Caco-2 (cell line): ENCODE measurements at regions not wholly inside any gene's neighbourhood (a gene's known extent, or its start where the extent isn't known, plus 50 kb on each side); places are given as distances from the start of the nearest gene placed in this dataset.

Experiments
- BruUV-seq: library from RNA; stranded (reverse); fragments of 400-500 nt; replicated peaks from 2 replicates; lab custom pipeline; 2021; lab: Mats Ljungman, UMichigan
- CTCF ChIA-PET: fragments of 300-600 bp; sonication (Branson Sonifier 250); formaldehyde crosslinking; loops from one replicate; lab custom pipeline; 2022; ENCODE audit warnings: antibody characterized with exemption; lab: Charles Lee
- POLR2A ChIA-PET: fragments of 300-600 bp; sonication (Branson Sonifier 250); formaldehyde crosslinking; loops from one replicate; lab custom pipeline; 2022; ENCODE audit warnings: antibody characterized with exemption; lab: Charles Lee
- DNase-seq, 2 experiments: peaks; one replicate each; pipeline versions ENCODE4 v3.0.0 to v3.0.0-alpha.2; 2020 to 2022
- H3K27me3 ChIP-seq: replicated peaks from 2 replicates; pipeline ENCODE4 v1.6.0; 2011; ENCODE audit warnings: low read length; ENCODE audit not compliant: control insufficient read depth, insufficient read depth
- H3K36me3 ChIP-seq: 2 replicates; pipeline ENCODE4 v1.5.1; 2011; ENCODE audit warnings: low read length; ENCODE audit not compliant: control insufficient read depth, insufficient read depth
- H3K4me1 ChIP-seq: fragments of 250-450 bp; sonication (Bioruptor Pico); 2 replicates; pipeline ENCODE4 v1.5.1; 2020; ENCODE audit warnings: mild to moderate bottlenecking
- H3K4me3 ChIP-seq: 2 replicates; pipeline ENCODE4 v1.5.1; 2011; ENCODE audit warnings: low read depth, mild to moderate bottlenecking, control low read depth, low read length
- H3K9me3 ChIP-seq: fragments of 250-450 bp; sonication (Bioruptor Pico); 2 replicates; pipeline ENCODE4 v1.5.1; 2020; ENCODE audit warnings: mild to moderate bottlenecking, moderate library complexity
- H3K27ac Mint-ChIP-seq: one replicate; pipeline ENCODE4 v1.8.0; 2022; ENCODE audit warnings: mixed read lengths; ENCODE audit not compliant: unreplicated experiment
- H3K27me3 Mint-ChIP-seq: one replicate; pipeline ENCODE4 v1.8.0; 2022; ENCODE audit warnings: mixed read lengths; ENCODE audit not compliant: insufficient read depth, unreplicated experiment
- H3K36me3 Mint-ChIP-seq: one replicate; pipeline ENCODE4 v1.8.0; 2022; ENCODE audit warnings: mild to moderate bottlenecking, mixed read lengths; ENCODE audit not compliant: insufficient read depth, unreplicated experiment
- H3K4me1 Mint-ChIP-seq: one replicate; pipeline ENCODE4 v1.8.0; 2022; ENCODE audit warnings: low read depth, mixed read lengths; ENCODE audit not compliant: unreplicated experiment
- H3K4me3 Mint-ChIP-seq: one replicate; pipeline ENCODE4 v1.8.0; 2022; ENCODE audit warnings: mild to moderate bottlenecking, moderate library complexity, mixed read lengths; ENCODE audit not compliant: unreplicated experiment
- H3K9me3 Mint-ChIP-seq: one replicate; pipeline ENCODE4 v1.8.0; 2022; ENCODE audit warnings: mixed read lengths; ENCODE audit not compliant: unreplicated experiment
- intact Hi-C: fragments of 100-400 bp; cut with micrococcal nuclease; formaldehyde crosslinking; loops from one replicate; pipeline ENCODE4 v1.10.0; 2022; ENCODE audit not compliant: unreplicated experiment
- TF ChIP-seq, protein P1 (sequence below), 2 experiments: fragments of 200-600 bp in 1 of 2; IDR thresholded peaks; 1 replicate in 1 of 2; 2 replicates in 1 of 2; pipeline versions ENCODE4 v1.5.1 to v1.8.0; 2011 to 2022; ENCODE audit warnings: antibody characterized with exemption in 1 of 2, control low read depth in 1 of 2, inconsistent platforms in 1 of 2, low read depth in 1 of 2, low read length in 1 of 2, mild to moderate bottlenecking in 1 of 2, moderate library complexity in 1 of 2; ENCODE audit not compliant: insufficient read depth in 1 of 2, severe bottlenecking in 1 of 2, unreplicated experiment in 1 of 2

DNA sequence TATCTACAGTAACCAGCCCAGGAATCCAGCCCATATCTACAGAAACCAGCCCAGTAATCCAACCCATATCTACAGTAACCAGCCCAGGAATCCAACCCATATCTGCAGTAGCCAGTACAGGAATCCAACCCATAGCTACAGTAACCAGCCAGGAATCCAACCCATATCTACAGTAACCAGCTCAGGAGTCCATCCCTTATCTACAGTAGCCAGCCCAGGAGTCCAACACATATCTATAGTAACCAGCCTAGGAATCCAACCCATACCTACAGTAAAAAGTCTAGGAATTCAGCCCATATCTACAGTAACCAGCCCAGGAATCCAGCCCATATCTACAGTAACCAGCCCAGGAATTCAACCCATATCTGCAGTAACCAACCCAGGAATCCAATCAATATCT, 445.0 kb upstream of the BOD1L1 start:
- BruUV-seq: no TSS peak
- CTCF ChIA-PET: no interaction called here

DNA sequence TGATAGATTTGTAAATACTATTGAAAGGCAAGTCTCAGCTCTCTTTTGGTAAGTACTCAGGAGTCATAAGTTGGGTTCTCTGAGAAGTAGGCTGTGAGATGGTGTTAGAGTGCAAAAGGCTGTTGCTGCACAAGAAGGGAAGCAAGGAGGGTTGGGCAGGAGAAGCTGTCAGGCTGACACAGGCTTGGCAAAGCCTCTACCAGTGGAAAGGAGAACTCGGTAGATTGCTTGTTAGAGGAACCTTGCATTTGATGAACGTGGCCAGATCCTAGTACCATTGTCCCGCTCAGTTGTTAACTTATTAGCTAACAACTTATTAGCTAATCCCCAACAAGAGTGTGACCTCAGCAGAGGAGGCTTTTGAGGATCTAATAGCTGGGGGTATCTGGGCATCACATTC, 449.3 kb upstream of the BOD1L1 start:
- ChIA-PET POLR2A (no interaction called here), CTCF (no interaction called here)
- no peak for DNase-seq
- no peaks in the 10 kb centered on the region for H3K27me3 ChIP-seq
- intact Hi-C loops: no loop called here
- no peaks in the 10 kb centered on the region for H3K27me3 Mint-ChIP-seq
- no peaks in the 10 kb centered on the region for H3K4me1 ChIP-seq
- H3K36me3 Mint-ChIP-seq: no peaks in the 10 kb centered on the region
- peaks cover 10% of the 10 kb centered on the region for H3K9me3 Mint-ChIP-seq
- TF ChIP-seq, protein P1, sequence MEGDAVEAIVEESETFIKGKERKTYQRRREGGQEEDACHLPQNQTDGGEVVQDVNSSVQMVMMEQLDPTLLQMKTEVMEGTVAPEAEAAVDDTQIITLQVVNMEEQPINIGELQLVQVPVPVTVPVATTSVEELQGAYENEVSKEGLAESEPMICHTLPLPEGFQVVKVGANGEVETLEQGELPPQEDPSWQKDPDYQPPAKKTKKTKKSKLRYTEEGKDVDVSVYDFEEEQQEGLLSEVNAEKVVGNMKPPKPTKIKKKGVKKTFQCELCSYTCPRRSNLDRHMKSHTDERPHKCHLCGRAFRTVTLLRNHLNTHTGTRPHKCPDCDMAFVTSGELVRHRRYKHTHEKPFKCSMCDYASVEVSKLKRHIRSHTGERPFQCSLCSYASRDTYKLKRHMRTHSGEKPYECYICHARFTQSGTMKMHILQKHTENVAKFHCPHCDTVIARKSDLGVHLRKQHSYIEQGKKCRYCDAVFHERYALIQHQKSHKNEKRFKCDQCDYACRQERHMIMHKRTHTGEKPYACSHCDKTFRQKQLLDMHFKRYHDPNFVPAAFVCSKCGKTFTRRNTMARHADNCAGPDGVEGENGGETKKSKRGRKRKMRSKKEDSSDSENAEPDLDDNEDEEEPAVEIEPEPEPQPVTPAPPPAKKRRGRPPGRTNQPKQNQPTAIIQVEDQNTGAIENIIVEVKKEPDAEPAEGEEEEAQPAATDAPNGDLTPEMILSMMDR (IDR thresholded peaks at IDR 0.05; ENCODE audit: insufficient read depth in 1 of 2, low read depth in 1 of 2, low read length in 1 of 2, severe bottlenecking in 1 of 2, unreplicated experiment in 1 of 2): no peak
- no peak overlapping the region for H3K4me3 ChIP-seq
- H3K4me1 Mint-ChIP-seq: no peaks in the 10 kb centered on the region
- H3K9me3 ChIP-seq: no peaks in the 10 kb centered on the region; the same call in 1 of the 2 replicates
- no TSS peak for BruUV-seq
- H3K27ac Mint-ChIP-seq: no peak overlapping the region
- no peaks in the 10 kb centered on the region for H3K36me3 ChIP-seq
- no peak overlapping the region for H3K4me3 Mint-ChIP-seq

More for the DNA sequence above, 445.0 kb upstream of the BOD1L1 start:
- Histone ChIP-seq H3K9me3 (no peaks in the 10 kb centered on the region; the same call in 1 of the 2 replicates), H3K27me3 (no peaks in the 10 kb centered on the region), H3K4me3 (no peak overlapping the region), H3K4me1 (no peaks in the 10 kb centered on the region), H3K36me3 (no peaks in the 10 kb centered on the region)
- intact Hi-C loops: no loop called here
- H3K4me1 Mint-ChIP-seq: no peaks in the 10 kb centered on the region
- peaks cover 10% of the 10 kb centered on the region for H3K9me3 Mint-ChIP-seq
- no peaks in the 10 kb centered on the region for H3K36me3 Mint-ChIP-seq
- no peak for DNase-seq
- TF ChIP-seq, protein P1 (IDR thresholded peaks at IDR 0.05; ENCODE audit: insufficient read depth in 1 of 2, low read depth in 1 of 2, low read length in 1 of 2, severe bottlenecking in 1 of 2, unreplicated experiment in 1 of 2): no peak
- no peaks in the 10 kb centered on the region for H3K27me3 Mint-ChIP-seq
- no peak overlapping the region for H3K27ac Mint-ChIP-seq
- H3K4me3 Mint-ChIP-seq: no peak overlapping the region
- POLR2A ChIA-PET: no interaction called here

DNA sequence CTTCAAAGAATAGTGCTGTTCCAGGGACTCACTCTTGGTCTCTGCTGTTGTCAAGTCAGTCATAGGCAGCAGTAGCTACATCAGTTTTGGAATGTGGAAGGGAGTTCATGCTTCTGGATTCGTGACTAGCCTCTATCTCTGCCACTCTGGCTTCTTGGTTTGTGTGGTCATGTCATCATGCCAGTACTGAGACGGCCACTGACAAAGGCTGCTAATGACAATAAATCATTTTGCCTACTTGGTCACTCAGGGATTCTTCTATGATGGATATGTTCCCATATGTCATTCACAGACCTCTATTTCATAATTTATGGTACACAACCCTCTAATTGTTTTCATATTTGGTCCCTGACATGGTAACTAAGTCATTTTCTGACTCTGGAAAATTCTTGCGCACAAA, 450.8 kb upstream of the BOD1L1 start:
- Histone ChIP-seq H3K9me3 (no peaks in the 10 kb centered on the region; the same call in 1 of the 2 replicates), H3K4me1 (no peaks in the 10 kb centered on the region), H3K4me3 (no peak overlapping the region), H3K36me3 (no peaks in the 10 kb centered on the region), H3K27me3 (no peaks in the 10 kb centered on the region)
- ChIA-PET POLR2A (no interaction called here), CTCF (no interaction called here)
- Mint-ChIP-seq H3K4me3 (no peak overlapping the region), H3K27me3 (no peaks in the 10 kb centered on the region), H3K36me3 (no peaks in the 10 kb centered on the region), H3K27ac (no peak overlapping the region), H3K9me3 (peaks cover 2% of the 10 kb centered on the region), H3K4me1 (no peaks in the 10 kb centered on the region)
- no peak for DNase-seq
- intact Hi-C loops: no loop called here
- TF ChIP-seq, protein P1 (IDR thresholded peaks at IDR 0.05; ENCODE audit: insufficient read depth in 1 of 2, low read depth in 1 of 2, low read length in 1 of 2, severe bottlenecking in 1 of 2, unreplicated experiment in 1 of 2): no peak
- no TSS peak for BruUV-seq
